DMS153 treated with DMSO at 0.1 percent for 48 hours (cell line): ENCODE measurements at regions not wholly inside any gene's neighbourhood (a gene's known extent, or its start where the extent isn't known, plus 50 kb on each side); places are given as distances from the start of the nearest gene placed in this dataset.
"Not testable (repeated sequence)": the region's sequence is repeated elsewhere in the genome, so short reads cannot be mapped to it uniquely, and the experiment has no call there.

Experiments
- DNase-seq: peaks from one replicate; lab custom pipeline; 2025; ENCODE audit not compliant: unreplicated experiment; lab: John Stamatoyannopoulos, UW

DNA sequence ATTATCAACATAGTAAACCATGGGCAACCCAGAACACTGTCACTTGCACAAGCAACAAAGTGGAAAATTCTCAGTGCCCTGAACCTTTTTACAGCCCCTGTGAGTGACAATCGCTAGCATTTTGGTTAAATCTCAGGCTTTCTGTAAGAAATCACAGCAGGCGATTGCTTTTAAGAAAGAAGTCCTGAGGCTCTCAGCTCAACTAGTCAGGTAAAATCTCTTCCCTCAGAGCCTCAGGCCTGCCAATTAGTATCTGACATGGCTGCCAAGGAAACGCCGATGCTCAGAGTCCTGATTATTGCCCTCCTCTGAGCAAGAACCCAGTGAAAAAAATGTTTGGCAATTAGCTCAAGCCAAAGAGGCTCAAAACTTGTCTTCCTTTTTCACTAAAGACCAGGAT, 530.8 kb downstream of the DIPK2A start:
- no peak for DNase-seq

DNA sequence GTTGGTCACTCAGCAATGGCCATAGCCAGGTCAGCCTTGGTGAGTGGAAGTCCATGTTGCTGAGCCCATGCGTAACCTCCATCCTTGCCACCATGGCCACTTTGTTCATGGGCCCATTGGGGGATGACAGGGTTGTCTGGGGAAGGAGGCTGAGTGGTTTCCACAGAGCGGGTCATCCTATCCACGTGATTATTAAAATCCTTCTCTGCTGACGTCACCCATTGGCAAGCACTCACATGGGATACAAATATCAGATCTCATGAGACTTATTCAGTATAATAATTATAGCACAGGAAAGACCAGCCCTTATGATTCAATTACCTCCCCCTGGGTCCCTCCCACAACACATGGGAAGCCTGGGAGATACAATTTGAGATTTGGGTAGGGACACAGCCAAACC, 534.8 kb downstream of the DIPK2A start:
- DNase-seq: not testable (repeated sequence)

DNA sequence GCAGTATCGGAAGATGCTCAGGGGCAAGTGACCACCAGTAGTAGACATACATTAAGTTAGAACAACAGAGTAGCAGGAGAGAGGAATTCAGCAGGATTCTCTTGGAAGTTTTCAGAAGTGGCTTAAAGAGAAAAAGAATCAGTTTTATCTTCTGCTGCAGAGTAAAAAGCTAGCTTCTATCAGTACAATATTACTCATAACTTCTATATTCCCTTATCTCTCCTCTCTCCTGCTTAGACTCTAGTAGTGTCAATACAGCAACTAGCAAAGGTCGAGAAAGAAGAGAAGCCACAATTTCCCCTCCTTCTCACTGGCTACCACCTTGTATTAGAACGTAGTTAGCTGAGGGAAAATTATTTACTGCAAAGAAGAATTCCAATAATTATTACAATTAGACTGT, 539.7 kb downstream of the DIPK2A start:
- no peak for DNase-seq

DNA sequence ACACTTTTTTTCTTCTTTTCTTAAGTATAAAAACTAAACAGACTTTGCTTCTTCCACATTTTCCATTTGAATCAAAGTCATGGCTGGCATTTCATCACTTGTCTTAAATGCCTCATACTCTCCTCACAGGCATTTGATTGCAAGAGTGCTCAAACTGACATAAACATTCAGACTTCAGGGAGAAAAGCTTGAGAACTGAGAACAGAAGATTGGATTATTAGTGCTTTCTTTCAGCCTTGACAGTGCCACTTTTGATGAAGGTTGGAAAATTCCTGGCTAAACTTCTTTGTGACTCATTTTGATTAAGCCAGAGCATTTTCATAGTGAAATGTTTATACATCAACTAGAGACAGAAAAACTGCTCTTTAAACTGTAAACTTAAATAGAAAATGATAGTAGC, 544.4 kb downstream of the DIPK2A start:
- DNase-seq: no peak

DNA sequence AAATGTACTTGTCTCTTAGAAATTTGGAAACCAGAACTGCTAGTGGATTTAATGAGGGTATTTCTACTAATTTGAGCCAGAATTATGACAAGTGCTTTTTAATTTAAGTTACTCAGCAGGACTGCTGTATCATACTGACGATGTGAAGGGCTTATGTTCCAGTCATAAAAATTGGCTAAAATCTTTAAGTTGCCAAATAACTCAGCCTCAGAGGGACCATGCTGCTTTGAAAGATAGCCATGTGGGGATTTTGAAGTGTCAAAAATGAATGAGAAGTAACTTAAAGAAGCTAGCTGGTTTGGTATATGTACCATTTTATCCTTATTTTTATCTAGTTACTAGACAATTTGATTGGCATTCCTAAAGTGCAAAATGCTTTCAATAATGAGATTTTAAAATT, 545.0 kb downstream of the DIPK2A start:
- DNase-seq: no peak

DNA sequence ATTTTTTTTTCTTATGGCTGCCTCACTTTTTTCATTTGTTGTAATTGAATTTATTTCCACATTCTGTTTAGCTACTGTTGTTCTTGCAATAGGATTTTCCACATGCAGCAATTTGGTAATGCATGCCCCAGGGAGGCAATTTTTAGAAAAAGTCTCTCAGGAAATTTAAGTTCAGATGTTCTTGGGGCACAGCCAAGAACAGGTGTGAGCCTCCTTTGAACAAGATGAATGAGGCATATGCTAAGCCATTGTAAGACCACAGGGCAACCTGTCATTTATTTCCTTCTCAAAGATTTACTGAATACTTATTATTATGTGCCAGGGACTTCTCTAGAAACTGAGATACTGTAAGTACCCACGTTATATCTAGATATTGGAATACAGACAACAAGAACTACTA, 549.5 kb downstream of the DIPK2A start:
- DNase-seq: no peak

DNA sequence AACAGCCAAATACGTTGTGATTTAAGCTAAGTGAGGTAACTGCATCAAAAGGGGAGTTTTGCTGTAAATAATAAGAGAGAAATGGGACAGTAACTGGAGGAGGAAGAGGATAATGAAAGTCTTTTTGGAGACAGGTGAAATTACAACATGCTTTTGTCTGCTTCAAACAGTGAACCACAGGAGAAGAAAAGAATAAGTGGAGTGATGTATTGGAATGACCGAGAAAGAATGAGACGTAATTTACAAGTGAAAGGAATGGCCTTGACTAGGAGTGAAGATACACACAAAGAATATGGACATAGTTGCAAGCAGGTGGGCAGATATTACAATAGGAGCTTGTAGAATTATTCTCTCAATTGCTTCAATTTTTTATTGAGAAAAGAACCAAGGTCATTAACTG, 550.8 kb downstream of the DIPK2A start:
- DNase-seq: no peak

DNA sequence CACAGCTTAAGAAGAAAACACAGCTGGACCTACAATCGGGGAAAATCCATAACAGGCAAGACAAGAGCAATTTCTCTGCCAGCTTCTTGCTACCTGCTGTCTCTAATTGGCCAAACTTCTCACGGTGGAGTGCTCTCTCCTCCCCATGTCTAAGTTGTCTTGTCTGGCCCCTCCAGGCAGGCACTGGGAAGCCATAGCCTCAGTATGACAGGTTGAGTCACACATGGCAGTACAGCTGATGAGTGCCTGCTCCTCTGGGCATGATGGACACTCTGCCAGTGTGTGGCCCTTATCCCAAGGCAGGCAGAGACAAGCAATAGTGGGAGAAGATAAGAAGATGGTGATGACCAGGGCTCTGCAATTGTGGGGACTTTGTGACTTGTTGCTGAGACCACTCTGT, 551.8 kb downstream of the DIPK2A start:
- DNase-seq: no peak

DNA sequence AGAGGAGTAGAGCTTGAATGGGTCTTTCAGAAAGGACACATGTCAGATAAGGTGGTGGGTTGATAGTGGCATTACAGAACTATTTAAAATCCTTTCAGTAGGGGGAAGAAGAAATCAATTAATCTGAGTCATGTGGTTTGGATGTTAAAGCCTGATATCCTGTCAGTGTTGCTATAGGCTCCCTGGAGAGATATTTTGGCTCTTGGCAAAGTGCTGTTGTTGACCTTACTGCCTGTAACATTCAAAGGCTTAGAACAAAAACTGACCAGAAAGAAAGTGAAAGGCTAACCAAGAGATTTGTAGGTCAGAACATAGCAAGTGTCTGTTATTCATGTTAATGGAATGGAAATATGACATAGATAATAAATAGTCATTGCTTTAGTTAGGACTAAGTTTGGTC, 552.9 kb downstream of the DIPK2A start:
- DNase-seq: no peak

DNA sequence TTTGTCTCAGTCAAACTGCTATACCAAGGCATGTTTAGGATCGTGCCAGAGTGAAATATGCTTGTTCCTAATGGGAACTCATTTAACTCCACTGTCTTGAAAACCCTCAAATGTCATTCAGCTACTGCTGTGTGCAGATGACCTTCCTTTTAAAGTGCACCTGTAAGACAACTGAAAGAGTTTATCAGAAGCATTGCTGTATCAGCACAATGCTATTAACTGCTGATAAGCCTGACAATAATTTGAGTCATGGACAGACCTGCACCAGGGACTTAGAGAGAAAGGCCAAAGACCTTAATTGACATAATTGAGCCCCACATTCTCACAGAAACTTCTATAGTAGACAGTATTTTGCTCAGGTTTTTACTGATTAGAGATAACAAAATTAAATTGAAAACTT, 557.9 kb downstream of the DIPK2A start:
- DNase-seq: no peak

DNA sequence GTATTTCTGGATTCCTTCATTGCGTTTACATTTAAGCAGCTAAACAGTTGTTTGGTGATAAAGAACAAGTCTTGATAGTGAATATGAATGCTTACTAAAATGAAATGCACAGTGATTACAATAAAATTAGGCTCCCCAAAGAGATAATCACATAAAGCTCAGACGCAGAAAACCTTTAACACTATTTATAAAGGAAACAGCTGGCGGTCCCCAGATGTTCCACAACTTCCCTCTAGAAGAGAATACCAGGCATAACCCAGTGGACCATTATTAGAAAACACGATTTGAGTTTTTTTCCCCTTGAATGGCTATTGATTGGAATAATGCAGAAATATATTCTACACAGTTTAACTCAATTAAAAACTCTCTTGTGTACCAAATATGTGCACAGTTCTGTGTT, 573.2 kb downstream of the DIPK2A start:
- no peak for DNase-seq

DNA sequence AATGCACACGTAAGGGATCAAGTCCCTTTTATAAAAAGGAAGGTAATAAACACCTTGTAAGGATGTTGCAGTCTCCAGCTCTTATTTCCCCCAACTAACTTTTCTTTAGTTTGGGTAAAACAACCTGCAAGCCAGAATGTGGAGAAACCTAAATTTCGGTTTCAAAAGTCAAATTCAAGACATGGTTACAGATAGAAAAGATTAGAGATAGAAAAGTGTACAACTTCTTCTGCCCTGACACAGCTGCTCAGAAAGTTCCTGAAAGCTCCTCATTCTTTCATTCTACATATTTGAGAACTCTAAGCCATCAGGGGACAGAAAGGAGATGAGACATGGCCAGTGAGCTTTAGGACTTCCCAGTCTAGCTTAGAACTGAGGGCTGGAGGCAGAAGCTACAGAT, 574.9 kb downstream of the DIPK2A start:
- DNase-seq: no peak

DNA sequence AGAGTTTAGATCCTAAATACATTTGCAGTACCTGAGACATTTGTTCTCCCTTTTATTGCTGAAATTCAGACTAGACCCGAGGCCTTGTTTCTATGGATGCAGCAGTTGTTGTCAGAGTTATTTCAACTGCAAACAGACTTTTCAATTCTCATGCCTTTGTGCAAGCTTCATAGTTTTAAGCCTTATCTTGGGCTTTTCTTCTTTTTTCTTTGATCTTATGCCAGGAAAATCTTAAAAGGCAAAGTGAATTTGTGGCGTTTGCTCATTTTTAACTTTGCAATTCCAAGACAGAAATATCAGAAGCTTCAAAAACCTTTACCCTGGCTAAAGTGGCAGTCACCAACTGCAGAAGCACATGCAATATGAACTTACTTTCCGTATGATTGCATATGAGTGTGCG, 576.7 kb downstream of the DIPK2A start:
- DNase-seq: no peak

DNA sequence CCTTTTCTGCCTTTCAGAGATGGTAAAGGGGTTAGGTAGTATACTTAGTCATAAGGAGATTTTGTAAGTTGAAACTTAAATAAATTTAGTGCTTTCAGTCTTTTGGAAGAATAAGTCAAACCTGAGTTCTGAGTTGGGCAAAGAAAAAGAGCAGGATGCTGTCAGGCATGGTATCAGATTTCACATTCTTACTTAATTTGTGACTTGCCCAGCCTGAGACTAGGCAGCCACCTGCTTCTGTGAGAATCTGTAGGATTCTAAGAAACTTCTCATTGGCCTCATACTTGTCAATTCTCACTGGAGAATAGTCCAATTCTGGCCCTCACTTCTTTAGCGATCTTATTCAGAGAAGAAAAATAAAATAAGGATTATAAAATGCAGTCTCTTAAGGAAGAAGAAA, 577.5 kb downstream of the DIPK2A start:
- no peak for DNase-seq

DNA sequence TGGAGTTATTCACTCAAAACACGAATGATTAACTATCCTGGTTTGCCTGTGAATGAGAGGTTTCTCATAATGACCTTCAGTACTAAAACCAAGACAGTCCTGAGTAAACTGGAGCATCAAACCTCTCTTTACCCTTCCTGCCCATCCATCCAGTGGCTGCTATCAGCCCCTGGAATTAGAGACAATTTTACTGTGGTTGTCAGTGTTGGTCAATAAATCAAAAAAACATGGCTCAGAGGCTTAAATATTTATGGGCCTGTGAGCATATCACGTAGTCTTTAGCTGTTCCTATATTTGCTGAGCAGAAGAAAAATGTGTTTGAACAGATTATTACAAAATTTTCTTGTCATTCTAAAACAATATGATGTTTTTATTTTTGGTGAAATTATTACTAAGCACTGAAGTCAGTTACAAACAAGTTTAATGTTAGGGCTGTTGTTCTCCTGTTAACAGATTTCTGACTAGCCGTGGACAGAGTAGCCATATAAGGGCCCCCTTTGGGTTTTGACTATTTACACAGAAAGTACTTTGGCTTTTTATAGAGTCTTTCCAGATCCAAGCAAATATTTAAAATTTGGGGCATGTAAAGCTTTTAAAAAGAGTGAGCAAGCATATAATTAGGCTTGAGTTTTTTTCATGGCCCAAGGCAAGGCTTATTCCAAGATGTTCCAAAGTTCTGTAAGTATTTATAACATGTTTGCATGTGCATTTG, 580.9 kb downstream of the DIPK2A start:
- DNase-seq: no peak

DNA sequence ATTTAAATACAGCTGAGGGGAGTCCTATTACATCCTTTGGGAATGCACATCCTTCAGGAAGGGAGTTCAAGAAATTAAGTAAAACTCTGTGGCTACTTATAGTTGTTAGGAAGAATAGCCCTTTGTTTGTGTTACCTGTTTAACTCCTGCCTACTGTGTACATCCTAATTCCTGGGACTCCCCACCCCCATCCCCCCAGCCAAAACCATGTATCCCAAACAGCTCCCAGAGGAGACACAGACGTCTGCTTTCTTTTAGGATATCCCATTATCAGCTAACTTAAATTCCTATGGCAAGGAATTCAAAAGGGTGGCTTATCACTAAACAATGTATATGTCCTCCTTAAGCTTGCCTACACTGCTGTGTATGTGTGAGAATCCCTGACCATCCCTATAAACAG, 581.7 kb downstream of the DIPK2A start:
- DNase-seq: no peak

DNA sequence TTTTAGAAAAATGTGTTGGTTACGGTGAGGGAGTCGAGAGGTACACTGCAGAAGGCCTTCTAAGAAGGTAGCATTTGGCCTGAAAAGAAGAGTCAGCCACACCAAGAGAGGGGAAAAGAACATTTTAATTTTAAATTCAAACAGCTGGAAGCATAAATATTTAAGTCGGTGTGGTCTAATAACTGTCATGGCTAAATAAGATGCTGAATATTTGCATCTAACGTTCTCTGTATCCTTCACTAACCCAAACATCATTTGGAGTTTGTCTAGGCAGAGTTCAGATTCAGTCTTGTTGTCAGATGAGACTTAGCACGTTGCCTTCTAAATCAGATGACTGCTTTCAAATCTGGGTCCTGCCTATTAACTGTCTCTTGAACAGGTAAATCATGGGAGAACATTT, 583.3 kb downstream of the DIPK2A start:
- no peak for DNase-seq

DNA sequence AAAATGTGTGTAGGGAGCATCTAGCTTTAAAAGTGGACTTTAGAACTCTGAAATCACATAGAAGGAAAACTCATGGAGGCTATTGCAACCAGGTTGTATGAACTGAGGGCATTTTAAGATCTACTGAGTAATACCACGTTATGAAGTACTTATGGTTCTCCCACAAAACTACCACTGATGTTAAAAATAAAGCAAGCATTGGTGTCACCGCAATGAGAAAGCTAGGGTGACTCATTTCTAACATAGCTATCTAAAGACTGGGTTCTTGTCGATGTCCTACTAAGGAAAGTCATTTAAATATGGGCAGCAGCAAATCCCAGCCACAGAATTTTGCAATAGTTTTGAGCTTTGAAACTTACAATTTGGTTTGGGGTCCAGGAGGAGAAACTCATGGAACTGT, 584.8 kb downstream of the DIPK2A start:
- DNase-seq: no peak

DNA sequence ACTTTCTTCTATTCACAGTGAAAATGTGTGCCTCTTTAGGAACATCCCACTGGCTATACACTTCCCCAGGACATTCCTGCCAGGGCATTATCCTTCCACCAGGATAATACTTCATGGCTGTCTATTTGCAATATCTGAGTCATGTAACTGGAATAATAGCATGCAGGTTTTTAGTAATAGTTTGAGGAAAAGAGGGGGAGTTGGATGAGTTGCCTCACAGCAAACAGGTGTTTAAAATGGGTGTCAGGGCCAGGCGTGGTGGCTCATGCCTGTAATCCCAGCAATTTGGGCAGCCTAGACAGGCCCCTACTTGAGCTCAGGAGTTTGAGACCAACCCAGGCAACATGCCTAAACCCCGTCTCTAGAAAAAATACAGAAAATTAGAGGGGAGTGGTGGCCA, 585.9 kb downstream of the DIPK2A start:
- no peak for DNase-seq

DNA sequence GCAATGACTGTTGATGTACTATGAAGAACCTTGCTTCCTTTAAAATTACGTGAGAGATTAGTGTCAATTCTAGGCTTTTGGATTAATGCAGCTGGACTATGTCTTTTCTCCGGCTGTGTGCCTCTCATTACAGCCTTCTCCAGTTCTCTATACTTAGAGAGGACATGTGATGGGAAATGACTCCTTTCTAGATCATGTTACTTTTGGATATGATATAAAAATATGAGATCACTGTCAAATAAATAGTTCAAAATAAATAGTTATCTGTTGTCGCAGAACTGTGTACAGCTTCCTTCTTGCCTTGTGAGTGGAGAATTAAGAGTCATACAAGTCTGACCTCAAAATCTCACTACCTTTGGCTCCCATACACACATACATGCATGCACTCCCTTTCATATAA, 592.4 kb downstream of the DIPK2A start:
- no peak for DNase-seq

DNA sequence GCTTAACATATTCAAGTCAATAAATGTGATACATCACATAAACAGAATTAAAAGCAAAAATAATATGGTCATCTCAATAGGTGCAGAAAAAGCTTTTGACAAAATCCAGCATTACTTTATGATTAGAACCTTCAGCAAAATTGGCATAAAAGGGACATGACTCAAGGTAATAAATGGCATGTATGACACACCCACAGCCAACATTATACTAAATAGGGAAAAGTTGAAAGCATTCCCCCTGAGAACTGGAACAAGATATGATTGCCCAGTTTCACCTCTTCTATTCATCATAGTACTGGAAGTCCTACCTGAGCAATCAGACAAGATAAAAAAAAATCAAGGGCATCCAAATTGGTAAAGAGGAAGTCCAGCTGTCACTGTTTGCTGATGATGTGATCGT, 594.7 kb downstream of the DIPK2A start:
- no peak for DNase-seq

DNA sequence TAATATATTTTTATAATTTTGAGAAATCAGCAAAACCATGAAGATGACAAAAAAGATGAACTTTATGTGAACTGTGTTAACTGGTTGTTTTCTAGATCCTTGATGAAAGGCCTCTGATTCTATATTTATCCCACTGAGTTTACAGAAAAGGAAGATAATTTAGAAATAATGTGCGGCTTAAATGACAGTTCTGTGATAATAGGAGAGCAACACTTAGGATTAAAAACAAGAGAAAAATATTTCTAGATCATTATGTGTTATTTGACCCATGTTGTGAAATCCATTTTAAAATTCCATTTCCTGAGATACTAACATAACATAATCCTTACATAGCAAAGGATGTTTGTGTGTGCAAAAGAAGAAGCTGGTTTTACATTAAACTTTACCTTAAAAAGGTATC, 598.0 kb downstream of the DIPK2A start:
- no peak for DNase-seq

DNA sequence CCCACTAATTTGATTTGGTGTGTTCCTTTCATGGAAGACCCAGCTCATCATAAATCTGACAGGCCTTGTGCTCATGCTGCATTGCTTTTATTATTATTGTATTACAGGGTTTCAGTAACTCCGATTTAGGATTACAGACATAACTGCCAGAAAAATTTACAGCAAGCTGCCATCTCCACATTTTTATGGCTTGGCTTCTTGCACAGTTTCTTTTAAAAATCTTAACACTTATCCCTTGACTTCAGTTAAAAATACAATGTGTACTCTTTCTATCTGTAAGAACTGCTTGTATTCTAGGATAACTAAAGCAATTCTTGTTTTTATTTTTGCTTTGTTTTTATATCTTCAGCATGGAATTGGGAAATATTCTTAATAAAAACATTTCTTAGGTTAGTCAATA, 612.2 kb downstream of the DIPK2A start:
- no peak for DNase-seq

DNA sequence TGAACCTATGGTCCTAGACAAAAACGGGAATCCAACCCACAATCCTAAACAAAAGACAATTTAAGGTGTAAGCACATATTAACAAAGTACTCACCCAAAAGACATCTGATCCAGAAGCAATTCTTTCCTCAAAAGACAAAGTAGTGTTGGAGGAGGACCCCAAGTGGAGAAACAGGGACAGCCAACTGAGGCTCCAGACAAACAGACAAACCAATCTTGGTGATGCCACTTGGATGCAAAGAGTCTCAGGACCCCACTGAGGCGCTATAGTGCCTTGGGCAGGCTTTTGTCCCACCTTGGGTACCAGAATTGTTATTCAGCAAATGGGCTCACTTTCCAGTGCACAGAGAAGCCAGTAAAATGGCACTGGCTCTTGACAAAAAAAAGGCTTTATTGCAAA, 613.8 kb downstream of the DIPK2A start:
- DNase-seq: no peak
